GM19395 (cell line): ENCODE measurements at regions not wholly inside any gene's neighbourhood (a gene's known extent, or its start where the extent isn't known, plus 50 kb on each side); places are given as distances from the start of the nearest gene placed in this dataset.

Experiments
- ATAC-seq: cut with Tn5 transposase; IDR thresholded peaks from one replicate; pipeline ENCODE4 v1.9.1; 2021; ENCODE audit warnings: mild to moderate bottlenecking, moderate library complexity; ENCODE audit not compliant: unreplicated experiment

- no peak for ATAC-seq
Measured at GRCh38 chr3:182244222-182244971, 532.7 kb downstream of the SOX2 start.

GRCh38 chr3:182245059-182245458, 533.3 kb downstream of the SOX2 start:
- no peak for ATAC-seq

- no peak for ATAC-seq
Measured at GRCh38 chr3:182246870-182247269, 535.1 kb downstream of the SOX2 start.

- no peak for ATAC-seq
Measured at GRCh38 chr3:182248349-182248880, 536.7 kb downstream of the SOX2 start.

GRCh38 chr3:182252802-182253201, 540.5 kb upstream of the ATP11B start:
- ATAC-seq = no peak

- ATAC-seq = no peak
Measured at GRCh38 chr3:182255158-182255557, 538.1 kb upstream of the ATP11B start.

- ATAC-seq = no peak
Measured at GRCh38 chr3:182257361-182257760, 535.9 kb upstream of the ATP11B start.

- ATAC-seq = no peak
Measured at GRCh38 chr3:182258538-182259177, 534.6 kb upstream of the ATP11B start.

GRCh38 chr3:182259579-182259978, 533.7 kb upstream of the ATP11B start:
- ATAC-seq = no peak

GRCh38 chr3:182261041-182261440, 532.3 kb upstream of the ATP11B start:
- ATAC-seq = no peak

GRCh38 chr3:182268711-182269110, 524.6 kb upstream of the ATP11B start:
- no peak for ATAC-seq

GRCh38 chr3:182276512-182276911, 516.8 kb upstream of the ATP11B start:
- no peak for ATAC-seq

- ATAC-seq = no peak
Measured at GRCh38 chr3:182284793-182285192, 508.5 kb upstream of the ATP11B start.

- ATAC-seq = no peak
Measured at GRCh38 chr3:182292591-182292990, 500.7 kb upstream of the ATP11B start.

- no peak for ATAC-seq
Measured at GRCh38 chr3:182294256-182294655, 499.0 kb upstream of the ATP11B start.

GRCh38 chr3:182294696-182295095, 498.6 kb upstream of the ATP11B start:
- no peak for ATAC-seq

- no peak for ATAC-seq
Measured at GRCh38 chr3:182300266-182300665, 493.0 kb upstream of the ATP11B start.

GRCh38 chr3:182303169-182303568, 490.1 kb upstream of the ATP11B start:
- no peak for ATAC-seq

- no peak for ATAC-seq
Measured at GRCh38 chr3:182305881-182306665, 487.2 kb upstream of the ATP11B start.

GRCh38 chr3:182308328-182308727, 485.0 kb upstream of the ATP11B start:
- no peak for ATAC-seq

- ATAC-seq = no peak
Measured at GRCh38 chr3:182309120-182309519, 484.2 kb upstream of the ATP11B start.

- ATAC-seq = no peak
Measured at GRCh38 chr3:182315313-182315712, 478.0 kb upstream of the ATP11B start.
